ENCODE measurements at regions not wholly inside any gene's neighbourhood (a gene's known extent, or its start where the extent isn't known, plus 50 kb on each side); places are given as distances from the start of the nearest gene placed in this dataset.

DNA sequence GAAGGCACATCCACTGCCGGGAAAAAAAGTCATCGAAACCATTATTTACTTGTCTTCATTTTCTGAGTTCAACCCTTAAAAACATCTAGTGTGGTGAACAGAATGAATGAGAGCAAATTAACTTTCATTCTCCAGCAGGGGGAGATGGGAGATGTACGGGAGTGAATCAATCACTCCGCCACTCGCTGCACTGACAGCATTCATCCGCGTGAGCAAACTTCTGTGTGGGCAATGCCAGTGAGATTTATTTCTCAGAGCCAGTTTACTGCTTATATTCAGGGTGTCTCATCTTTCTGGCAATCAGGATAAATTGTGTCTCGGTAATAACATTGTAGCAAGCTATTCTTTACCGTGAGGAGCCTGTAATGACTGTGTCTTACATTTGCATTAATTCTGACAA lies 463.6 kb upstream of the MIS18BP1 start:
- TF ChIP-seq ZNF8 (CRISPR knock-in tag; IDR thresholded peaks at IDR 0.05) (no peak), ZFP30 (CRISPR knock-in tag; IDR thresholded peaks at IDR 0.05) (no peak)
- TF ChIP-seq, protein P1, sequence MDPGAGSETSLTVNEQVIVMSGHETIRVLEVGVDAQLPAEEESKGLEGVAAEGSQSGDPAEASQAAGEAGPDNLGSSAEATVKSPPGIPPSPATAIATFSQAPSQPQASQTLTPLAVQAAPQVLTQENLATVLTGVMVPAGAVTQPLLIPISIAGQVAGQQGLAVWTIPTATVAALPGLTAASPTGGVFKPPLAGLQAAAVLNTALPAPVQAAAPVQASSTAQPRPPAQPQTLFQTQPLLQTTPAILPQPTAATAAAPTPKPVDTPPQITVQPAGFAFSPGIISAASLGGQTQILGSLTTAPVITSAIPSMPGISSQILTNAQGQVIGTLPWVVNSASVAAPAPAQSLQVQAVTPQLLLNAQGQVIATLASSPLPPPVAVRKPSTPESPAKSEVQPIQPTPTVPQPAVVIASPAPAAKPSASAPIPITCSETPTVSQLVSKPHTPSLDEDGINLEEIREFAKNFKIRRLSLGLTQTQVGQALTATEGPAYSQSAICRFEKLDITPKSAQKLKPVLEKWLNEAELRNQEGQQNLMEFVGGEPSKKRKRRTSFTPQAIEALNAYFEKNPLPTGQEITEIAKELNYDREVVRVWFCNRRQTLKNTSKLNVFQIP (CRISPR knock-in tag; IDR thresholded peaks at IDR 0.05; ENCODE audit: borderline replicate concordance, low read depth), result no peak
